Inflammatory macrophage treated with lipopolysaccharide for 1 hour (primary cell): ENCODE measurements at regions not wholly inside any gene's neighbourhood (a gene's known extent, or its start where the extent isn't known, plus 50 kb on each side); places are given as distances from the start of the nearest gene placed in this dataset.
A peak's percentile ranks its signal among the peaks of the same experiment; 100 is the strongest.

ENCODE experiments used
- DNase-seq, 2 donors: peaks; one replicate each; pipeline ENCODE4 v3.0.0-alpha.2; 2020 to 2022

DNA sequence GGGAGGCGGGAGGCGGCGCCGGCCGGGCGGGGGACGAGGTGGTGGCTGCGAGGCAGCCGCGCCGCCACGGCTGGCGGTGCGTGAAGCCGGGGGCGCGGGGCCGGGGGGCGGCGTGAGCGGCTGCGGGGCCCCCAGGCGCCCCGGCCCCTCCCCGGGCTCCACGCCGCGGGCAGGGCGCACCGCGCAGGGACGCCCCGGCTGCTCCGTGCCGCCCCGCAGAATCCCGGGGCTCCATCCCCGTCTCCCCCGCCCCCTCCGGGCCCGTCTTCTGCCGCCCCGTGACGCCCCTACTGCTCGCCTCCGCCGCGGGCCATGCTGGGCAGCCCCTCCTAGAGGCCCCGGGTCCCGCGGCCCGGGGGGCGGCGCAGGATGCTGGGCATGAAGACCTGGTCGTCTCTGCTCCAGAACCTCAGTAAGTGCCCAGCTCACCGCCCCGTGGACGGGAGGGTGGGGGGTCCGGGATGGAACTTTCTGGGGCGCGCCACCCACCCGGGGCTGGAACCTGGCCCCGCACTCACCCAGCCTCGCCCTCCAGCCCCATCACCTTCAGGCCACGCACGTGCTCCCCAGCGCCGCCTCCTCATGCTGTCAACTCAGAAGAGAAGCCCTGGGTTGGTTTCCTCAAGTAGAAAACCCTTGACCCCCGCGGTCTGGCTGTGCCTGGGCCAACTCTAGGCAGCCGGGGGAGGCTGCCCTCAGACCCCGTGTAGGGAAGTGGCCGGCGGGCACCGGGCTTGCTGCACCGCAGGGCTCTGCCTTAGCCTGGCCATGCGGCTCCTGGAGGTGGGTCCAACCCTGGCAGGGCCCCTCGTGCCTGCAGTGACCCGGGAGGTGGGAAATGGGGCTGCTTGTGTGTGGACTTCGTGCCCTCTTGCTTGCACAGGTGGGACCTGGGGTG lies 150.2 kb upstream of the GSE1 start:
- DNase-seq, result no peak

DNA sequence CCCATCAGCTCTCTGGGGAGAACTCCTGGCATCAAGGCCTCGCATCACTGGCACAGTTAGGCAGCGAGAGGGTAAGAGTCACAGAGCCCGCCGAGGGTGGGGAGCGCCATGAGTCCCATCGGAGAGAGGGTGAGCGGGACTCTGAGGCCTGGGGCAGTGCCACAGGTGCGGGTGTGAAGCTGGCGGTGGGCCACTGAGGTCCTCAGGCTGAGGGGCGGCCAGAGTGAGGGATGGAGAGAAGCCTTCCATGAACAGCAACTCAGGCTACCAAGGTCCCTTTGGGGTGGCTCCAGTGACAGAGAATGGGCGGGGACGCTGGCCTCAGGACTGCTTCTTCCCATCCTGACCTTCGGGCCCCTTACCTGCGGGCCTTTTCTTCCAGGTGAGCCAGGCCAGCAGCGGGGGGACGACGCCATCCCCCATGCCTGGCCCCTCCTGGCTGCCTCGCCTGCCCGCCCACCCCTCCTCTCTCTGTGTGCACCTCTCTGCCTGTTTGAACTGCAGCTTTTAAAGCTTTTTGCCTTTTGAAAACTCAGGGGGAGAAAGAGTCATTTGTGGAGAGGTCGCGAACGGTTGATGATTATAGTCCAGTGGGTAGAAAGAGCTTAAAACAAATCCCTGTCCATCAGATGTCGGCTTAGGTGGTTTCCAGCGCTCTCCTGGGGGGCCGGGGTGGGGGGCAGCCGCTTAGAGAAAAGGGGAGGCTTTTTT lies 149.3 kb upstream of the GSE1 start:
- no peak for DNase-seq

DNA sequence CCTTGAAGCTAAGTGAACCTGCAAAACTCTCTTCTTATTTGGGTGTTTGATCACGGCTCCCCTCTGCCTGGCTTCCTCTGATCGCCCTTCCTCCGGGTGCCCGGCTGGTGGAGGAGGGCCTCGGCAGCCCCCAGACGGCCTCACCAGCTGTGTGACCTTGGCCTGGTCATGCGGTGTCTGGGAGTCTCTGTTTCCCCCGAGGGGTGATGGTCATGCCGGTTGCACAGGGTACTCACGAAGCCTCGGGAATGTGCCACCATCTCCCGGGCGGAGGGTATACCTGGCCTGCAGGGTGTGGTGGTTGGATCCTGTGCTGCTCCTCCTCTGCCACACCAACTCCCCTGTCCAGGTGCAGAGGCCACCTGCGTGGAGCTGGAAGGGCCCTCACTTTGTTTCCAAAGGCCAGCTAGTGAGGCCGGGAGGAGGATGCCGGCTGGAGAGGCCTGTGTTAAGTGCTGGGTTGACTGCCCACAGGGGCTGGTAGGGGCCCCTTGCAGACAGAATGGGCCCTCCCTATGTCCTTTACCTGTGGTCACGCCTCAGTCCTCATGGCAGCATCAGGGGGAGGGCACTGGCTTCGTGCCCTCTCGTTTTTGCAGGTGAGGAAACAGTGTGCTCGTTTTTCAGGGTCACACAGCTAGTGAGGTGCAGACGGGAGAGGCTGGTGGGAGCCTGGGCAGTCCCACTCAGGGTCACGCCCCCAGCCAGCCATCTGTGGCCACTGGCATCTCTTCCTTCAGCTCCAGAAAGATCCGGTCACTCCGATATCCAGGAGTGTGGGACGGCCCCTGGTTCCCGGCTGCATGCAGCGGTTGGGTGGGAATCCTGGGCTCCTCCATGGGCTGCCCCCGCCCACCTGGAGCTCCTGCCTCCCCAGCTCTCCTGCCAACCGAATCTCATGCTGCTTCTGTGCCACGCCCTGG lies 148.5 kb upstream of the GSE1 start:
- DNase-seq, result no peak

DNA sequence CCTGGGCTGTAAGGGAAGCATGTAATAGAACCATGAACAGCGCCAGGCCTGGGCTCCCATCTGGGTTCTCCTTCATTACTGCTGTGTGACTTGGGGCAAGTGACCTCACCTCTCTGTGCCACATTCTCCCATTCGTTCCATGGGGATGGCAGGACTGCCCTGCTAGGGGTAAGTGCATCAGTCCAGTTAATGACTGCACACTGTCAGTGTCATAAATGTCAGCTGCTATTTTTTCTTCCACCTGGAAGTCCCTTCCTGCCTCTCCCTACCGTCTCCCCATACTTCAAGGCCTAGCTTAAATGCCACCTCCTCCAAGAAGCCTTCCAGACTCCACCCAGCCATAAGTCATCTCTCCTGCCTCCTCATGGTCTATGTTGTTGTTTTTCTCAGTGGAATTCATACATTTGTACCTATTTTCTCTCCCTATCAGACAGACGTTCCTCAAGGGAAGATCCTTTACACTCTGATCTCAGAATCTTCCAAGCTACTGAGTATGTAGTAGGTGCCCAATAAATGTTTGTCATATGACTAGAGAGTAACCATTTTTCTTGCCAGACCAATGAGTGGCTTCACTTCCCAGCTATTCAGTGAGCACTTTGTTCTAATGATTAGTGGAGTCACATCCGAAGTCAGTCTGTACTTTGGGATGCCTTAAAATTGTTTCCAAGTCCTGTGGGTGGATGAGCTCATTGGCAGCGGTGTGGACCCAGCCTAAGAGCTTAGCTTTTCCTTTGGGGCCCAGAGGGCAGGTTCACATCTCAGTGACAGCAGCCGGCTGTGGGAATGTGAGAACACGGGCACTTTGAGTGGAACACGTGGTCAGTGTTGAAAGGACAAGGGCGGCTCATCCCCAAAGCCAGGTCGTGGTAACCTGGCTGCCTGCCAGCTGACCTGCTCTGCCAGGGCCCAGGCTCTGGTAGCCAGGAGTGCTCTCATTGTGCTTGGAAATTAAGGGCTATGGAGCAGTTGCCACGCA lies 147.5 kb upstream of the GSE1 start:
- no peak for DNase-seq

DNA sequence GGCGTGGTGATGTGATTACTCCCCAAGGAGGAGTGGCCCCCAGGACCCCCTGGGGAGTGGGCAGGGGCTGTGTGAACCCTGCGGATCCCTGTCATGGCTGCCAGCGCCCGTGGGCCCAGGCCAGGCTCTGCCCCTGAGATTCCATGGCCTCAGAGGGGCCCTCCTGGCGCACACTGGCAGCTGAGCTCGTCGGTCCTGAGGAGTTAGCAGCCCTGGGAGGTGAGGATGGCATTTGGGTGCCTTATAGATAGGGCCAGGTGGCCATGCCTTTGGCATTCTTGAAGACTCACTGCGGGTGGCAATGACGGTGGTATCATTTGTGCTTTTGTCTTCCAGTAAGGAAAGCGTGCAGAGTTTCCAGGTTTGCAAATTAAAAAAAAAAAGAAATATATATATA lies 146.8 kb upstream of the GSE1 start:
- DNase-seq, result no peak

DNA sequence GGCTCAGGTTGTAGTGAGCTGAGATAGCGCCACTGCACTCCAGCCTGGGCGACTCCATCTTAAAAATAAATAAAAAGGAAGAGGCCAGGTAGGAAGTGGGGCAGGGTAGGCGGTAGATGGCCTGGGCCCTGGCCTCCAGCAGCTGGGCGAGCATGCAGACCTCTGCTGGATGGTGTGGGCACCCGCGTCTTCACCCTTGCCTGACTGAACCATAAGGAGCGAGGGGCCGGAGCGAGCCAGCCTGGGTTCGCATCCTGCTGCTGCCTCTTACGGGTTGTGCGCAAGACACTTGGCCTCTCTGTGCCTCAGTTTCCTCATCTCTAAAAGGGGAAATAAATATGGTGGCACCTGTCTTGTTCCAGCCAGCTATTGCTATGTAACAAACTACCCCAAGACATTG lies 146.1 kb upstream of the GSE1 start:
- no peak for DNase-seq

DNA sequence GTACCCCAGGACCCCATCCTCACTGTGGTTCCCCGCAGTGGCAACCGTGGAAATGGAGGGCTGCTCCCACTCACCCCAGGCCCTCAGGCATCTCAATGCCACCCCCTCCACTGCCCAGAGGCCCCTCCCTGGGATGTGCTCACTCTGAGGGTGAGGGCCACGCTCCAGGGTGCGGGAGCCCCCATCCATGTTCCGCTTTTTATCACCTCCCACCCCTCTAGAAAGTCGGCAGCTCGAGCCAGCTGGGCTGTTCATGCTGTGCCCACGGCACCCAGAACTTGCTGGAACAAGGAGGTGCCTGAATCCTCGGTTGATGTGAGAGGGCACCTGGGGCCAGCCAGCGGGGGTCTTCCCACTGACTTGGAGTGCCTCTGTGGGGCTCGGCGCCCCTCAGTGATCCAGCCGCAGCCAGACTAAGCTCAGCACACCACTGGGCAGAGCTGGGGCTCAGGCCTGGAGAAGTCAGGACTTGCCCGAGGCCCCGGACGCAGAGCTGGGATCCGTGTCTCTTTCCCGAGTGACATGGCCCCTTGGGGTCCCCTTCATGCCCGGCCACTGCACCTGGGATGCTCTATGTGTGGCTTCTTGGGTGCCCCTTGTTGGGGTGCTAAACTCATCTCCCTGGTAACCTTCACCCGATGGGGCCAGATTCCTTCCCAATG lies 143.1 kb upstream of the GSE1 start:
- no peak for DNase-seq

DNA sequence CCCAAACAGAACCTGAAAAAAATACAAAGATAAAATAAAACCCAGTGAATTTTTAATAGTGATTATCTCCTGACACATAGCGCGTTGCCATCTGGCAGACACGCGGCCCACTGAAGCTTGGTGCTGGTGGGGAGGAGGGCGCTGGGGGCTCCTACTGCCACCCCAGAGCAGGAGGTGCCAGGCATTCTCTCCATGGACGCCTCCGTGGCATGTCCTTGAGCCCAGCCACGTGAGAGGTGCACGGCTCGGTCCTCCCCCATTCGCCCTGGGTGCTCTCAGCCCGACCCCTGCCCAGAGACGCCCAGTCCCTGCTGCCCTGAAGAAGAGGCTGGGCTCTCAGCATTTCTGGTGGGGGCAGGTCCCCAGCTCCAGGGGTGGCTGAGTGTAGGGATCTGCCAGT lies 142.2 kb upstream of the GSE1 start:
- DNase-seq, result no peak

DNA sequence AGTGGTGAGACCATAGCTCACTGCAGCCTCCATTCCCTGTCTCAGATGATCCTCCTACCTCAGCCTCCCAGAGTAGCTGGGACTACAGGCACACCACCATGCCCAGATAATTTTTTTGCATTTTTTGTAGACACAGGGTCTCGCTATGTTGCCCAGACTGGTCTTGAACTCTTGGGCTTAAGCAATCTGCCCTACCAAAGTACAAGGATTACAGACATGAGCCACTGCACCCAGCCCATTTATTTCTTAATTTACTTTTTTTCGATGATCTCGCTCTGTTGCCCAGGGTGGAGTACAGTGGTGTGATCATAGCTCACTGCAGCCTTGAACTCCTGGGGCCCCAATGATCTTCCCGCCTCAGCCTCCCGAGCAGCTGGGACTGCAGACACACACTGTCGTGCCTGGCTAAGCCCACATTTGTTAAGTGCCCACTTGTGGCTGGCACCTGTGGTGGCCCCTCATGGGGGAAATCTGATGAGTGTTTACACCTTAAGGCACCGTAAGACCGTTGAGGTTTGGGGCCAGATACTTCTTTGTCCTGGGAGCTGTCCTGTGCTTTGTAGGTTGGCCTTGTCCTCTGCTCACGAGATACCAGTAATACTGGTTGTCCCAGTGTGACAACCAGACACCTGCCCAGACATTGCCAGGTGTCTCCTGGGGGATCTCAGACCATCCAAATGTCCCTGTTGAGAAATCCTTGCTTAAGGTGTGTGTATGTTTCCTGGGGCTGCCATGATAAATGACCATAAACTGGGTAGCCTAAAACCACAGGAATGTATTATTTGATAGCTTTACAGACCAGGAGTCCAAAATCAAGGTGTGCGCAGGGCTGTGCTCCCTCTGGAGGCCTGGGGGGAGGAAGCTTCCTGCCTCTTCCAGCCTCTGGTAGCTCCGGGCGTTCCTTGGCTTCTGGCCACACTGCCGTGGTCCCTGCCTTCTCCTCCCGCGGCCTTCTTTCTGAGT lies 141.4 kb upstream of the GSE1 start:
- no peak for DNase-seq

DNA sequence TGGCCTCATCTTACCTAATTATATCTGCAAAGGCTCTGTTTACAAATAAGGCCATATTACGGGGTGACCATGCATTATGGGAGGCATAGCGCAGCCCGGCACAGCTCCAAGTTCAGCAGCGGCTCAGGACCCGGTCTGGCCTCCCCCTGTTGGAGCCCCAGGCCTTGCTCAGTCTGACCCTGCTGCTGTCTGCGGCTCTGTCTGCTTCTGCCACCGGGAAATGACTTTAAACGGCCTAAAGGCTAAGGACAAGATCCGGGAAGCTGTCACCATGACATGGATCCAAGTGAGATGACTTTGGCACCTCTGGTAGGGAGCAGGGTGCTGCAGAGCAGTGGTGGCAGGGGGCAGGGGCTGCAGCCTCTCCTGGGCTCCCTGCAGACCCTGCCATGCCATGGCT lies 140.6 kb upstream of the GSE1 start:
- DNase-seq, result no peak

DNA sequence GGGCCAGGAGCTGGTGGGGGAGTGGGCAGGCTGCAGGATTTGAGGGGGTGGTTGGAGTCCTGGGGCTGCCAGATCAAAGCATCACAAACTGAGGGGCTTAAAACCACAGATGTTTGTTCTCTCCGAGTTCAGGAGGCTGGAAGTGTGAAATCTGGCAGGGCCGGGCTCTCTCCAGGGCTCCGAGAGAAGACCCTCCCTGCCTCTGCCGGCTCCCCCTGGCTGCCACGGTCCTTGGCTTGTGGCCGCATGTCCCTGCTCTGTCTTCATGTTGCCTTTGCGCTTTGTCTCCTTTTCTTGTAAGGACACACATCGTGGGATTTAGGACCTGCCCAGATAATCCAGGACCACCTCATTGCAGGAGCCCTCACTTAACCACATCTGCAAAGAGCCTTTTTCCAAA lies 139.8 kb upstream of the GSE1 start:
- DNase-seq, result no peak

DNA sequence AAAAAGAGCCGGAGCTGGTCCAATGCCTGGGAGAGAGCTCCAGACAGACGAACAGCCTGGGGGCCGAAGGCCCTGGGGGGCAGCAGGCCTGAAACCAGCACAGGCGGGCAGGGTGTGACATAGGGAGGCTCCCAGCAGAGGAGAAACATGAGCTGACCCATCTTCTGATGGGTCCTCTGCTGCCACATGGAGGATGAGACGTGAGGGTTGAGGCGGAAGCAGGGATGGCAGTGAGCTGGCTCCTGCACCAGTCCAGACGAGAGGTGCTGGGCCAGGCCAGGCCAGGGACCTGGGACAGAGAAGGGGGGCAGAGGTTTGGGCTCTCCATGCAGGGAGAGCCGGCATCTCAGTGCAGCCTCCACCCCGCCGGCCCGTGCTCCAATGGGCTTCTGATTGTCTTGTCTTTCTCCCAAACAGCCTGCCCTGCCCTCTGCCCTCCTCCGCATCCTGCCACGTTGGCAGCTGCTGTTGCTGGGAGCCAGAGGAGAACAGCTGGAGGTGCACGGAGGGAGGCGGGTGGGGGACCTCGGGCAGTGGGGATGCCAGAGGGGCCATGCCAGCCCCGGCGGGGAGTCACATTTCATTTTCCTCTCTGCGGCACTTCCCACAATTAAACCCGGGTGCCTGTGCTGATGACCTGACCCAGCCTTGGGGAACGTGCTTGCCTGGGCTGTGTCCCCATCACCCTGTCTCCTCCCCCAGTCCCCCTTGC lies 139.1 kb upstream of the GSE1 start:
- DNase-seq, result no peak

DNA sequence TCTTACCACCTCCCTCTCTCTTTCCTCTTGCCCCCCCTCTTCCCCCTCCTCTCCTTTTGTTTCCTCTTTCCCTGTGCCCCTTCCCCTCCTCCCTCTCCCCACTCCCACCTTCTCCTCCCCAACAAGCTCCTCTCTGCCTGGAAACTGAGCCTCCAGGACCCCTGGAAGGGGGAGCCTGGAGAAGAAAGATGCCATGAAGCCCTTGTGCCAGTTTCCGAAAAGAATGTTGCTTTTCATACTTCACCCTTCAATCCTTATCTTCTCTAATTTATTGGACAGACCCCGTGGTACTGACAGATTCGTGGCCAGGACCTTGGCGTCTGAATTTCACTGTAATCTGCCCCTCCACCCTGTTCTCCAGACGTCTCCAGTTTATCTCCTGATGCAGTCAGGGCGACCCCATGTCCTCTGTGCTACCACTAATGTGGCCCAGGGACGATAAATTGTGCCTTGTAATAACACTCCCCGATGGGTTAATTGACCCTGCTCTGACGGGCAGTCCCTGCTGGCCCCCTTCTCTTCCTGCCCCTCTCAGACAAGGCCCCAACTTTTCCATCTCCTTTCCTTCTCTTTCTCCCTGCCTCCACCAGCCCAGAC lies 138.4 kb upstream of the GSE1 start:
- no peak for DNase-seq

DNA sequence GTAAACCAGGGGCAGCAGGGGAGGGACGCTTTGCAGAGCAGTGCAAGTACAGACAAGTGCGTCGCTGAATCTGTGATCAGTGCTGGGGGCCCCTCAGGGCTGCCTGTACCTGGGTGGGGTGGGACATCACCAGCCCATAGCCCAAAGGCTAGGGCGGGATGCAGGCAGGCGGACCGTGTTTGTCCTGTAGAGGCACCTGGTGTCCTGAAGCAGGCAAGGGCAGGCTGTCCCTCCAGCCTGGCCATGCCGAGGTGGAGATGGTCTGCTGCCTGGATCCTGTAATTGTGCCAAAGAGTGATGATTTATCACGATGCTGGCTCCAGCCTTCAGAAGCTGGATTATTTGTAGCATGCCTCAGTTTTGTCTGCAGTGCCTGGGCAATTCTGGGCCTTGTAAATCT lies 137.9 kb upstream of the GSE1 start:
- no peak for DNase-seq

DNA sequence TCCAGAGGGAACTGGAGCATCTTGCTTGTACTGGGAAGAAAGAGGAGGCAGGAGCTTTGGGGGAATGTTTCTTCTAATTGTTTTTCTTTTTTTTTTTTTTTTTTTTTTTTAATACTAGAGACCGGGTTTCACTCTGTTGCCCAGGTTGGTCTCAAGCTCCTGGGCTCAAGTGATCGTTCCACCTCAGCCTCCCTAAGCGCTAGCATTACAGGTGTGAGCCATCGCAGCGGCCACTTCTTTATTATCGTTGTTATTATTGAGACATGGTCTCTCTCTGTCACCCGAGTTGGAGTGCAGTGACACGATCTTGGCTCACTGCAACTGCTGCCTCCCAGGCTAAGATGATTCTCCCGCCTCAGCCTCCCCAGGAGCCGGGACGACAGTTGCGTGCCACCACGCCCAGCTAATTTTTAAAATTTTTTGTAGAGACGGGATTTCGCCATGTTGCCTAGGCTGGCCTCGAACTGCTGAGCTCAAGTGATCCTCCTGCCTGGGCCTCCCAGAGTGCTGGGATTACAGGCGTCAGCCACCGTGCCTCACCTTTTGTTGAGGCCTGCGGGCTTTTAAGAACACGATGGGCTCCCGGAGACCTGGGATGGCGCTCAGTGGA lies 137.3 kb upstream of the GSE1 start:
- no peak for DNase-seq

DNA sequence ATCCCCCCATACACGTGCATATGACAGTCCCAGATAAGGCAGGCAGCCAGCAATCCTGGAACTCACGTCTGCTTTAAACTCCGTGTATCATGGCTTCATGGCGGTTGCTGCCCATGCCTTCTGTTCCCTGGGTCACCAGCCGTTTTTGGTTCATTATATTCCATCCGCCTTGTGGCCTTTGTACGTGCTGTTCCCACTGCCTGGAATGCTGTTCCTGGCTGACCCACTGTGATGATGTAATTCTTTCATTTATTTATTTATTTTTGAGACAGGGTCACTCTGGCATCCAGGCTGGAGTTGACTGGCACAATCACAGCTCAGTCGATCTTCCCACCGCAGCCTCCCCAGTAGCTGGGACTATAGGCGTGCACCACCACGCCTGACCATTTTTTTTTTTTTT lies 136.7 kb upstream of the GSE1 start:
- no peak for DNase-seq

DNA sequence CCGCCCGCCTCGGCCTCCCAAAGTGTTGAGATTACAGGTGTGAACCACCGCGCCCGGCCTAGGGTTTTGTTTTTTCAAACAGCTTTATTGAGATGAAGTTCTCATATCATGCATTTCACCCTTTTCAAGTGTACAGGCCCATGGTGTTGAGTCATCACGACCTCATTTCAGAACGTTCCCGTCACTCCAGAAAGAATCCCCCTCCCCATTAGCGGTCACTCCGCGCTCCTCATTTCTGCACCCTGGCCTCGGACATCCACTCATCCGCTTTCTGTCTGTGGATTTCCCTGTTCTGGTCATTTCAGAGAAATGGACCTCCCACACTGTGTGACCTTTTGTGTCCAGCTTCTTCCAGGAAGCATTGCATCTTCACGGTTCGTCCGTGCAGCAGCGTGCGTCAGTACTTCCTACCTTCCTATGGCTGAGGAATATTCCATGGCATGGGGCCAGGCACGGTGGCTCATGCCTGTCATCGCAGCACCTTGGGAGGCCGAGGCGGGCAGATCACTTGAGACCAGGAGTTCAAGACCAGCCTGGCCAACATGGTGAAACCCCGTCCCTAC lies 135.2 kb upstream of the GSE1 start:
- peak; percentile 7 to 15 for DNase-seq

DNA sequence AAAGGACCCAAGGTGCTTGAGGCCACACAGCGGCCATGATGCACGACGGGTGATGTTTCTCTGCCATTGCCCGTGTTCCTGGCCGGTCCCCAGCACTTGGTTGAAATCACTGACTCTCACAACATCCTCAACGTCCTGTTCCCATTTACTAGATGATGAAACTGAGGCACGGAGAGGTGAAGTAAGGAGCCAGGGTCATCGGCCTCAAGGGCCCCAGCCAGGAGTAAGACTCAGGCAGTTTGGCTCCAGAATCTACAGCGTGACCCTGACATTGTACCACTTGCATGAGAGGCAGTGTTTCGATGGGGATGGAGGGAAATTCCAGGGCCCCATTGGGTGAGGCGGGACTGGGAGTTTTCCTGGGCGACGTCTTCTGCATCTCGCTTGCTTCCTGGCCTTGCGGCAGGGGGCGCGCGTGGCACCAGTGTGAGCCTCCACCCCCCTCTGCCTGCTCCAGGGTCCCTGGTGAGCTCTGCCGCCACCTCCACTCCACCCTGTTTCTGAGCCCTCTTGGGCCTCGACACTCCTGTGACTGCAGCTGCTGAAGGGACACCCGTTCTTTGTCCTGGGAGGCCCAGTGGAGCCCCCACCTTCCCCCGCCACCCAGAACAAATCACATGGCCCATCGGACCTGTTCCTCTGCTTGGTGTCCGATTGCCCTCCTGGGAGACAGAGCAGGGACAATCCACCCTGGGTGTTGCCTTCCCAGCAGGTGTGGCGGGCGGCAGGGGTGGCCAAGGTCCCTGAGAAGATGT lies 133.0 kb upstream of the GSE1 start:
- peak in 1 of 2 donors; percentile 6 for DNase-seq
